Uterus (tissue), 3 donors: ENCODE measurements at regions not wholly inside any gene's neighbourhood (a gene's known extent, or its start where the extent isn't known, plus 50 kb on each side); places are given as distances from the start of the nearest gene placed in this dataset.

ENCODE experiments used
- DNase-seq, 2 donors: peaks; one replicate each; pipeline ENCODE4 v3.0.0-alpha.2; 2019 to 2020
- H3K27ac ChIP-seq, 2 donors: fragments of 200-600 bp; sonication (generic); 1 replicate in 1 of 2; 2 replicates in 1 of 2; pipeline ENCODE4 v1.5.1; 2016 to 2018
- H3K27me3 ChIP-seq, 2 donors: fragments of 200-600 bp; sonication (generic); one replicate each; pipeline ENCODE4 v1.5.1; 2018 to 2019; ENCODE audit warnings: control low read depth in 1 of 2
- H3K36me3 ChIP-seq, 2 donors: fragments of 200-600 bp; sonication (generic); one replicate each; pipeline ENCODE4 v1.5.1; 2019; ENCODE audit warnings: control low read depth in 1 of 2
- H3K4me1 ChIP-seq, 2 donors: fragments of 200-600 bp; sonication (generic); one replicate each; pipeline ENCODE4 v1.5.1; 2018 to 2019; ENCODE audit warnings: control low read depth in 1 of 2
- H3K4me3 ChIP-seq, 2 donors: fragments of 200-600 bp; sonication (generic); 1 replicate in 1 of 2; 2 replicates in 1 of 2; pipeline ENCODE4 v1.5.1; 2018 to 2019; ENCODE audit warnings: mild to moderate bottlenecking in 1 of 2
- H3K9me3 ChIP-seq, 2 donors: fragments of 200-600 bp; sonication (generic); one replicate each; pipeline ENCODE4 v1.5.1; 2019; ENCODE audit warnings: control low read depth in 1 of 2
- CTCF ChIP-seq, 4 experiments: fragments of 200-600 bp in 2 of 4; fragments of 450-650 bp in 2 of 4; sonication (generic) in 2 of 4; IDR thresholded peaks; one replicate each; pipeline ENCODE4 v1.5.1; 2016 to 2019; ENCODE audit warnings: antibody characterized with exemption in 4 of 4, mild to moderate bottlenecking in 2 of 4, moderate library complexity in 1 of 4
- POLR2A ChIP-seq, 2 donors: fragments of 450-650 bp; IDR thresholded peaks; one replicate each; pipeline ENCODE4 v1.6.1; 2016; ENCODE audit warnings: antibody characterized with exemption in 2 of 2, mild to moderate bottlenecking in 1 of 2, moderate library complexity in 1 of 2
- intact Hi-C: fragments of 100-400 bp; cut with DNase I; formaldehyde crosslinking; loops from one replicate; pipeline ENCODE4 v1.15.1; 2023; ENCODE audit warnings: low total_unique reads
- donor health status: DM: yes; HTN: yes; CAD: no.

GRCh38 chr2:56127463-56128152 lies 56.2 kb upstream of the CCDC85A start:
- Histone ChIP-seq H3K4me3 (no peak overlapping the region), H3K27me3 (no peaks in the 10 kb centered on the region), H3K9me3 (no peaks in the 10 kb centered on the region), H3K27ac (no peak overlapping the region), H3K36me3 (no peaks in the 10 kb centered on the region), H3K4me1 (no peaks in the 10 kb centered on the region)
- intact Hi-C loops: no loop called here
- no peak for TF ChIP-seq POLR2A (IDR thresholded peaks at IDR 0.05)
- no peak for TF ChIP-seq CTCF (IDR thresholded peaks at IDR 0.05)
- DNase-seq: no peak

GRCh38 chr2:56128235-56128634 lies 55.6 kb upstream of the CCDC85A start:
- Histone ChIP-seq H3K27me3 (no peaks in the 10 kb centered on the region), H3K9me3 (no peaks in the 10 kb centered on the region), H3K27ac (no peak overlapping the region), H3K4me1 (no peaks in the 10 kb centered on the region), H3K36me3 (no peaks in the 10 kb centered on the region), H3K4me3 (no peak overlapping the region)
- intact Hi-C loops: no loop called here
- TF ChIP-seq CTCF (IDR thresholded peaks at IDR 0.05) (no peak), POLR2A (IDR thresholded peaks at IDR 0.05) (no peak)
- DNase-seq: no peak

- Histone ChIP-seq H3K27me3 (no peaks in the 10 kb centered on the region), H3K9me3 (no peaks in the 10 kb centered on the region), H3K4me1 (no peaks in the 10 kb centered on the region), H3K36me3 (no peaks in the 10 kb centered on the region), H3K4me3 (no peak overlapping the region), H3K27ac (no peak overlapping the region)
- intact Hi-C loops: loop anchor here (10.0 kb wide), 1 partner anchor 416 kb away; no protein-coding TSS in a partner anchor
- TF ChIP-seq CTCF (IDR thresholded peaks at IDR 0.05): peak in 2 of 4 experiments; percentile 10 to 37
- TF ChIP-seq POLR2A (IDR thresholded peaks at IDR 0.05): no peak
- DNase-seq: no peak
Observed at GRCh38 chr2:56130463-56131070, 53.2 kb upstream of the CCDC85A start.

- Histone ChIP-seq H3K27me3 (no peaks in the 10 kb centered on the region), H3K9me3 (no peaks in the 10 kb centered on the region), H3K4me1 (no peaks in the 10 kb centered on the region), H3K36me3 (no peaks in the 10 kb centered on the region), H3K27ac (no peak overlapping the region), H3K4me3 (no peak overlapping the region)
- no peak for DNase-seq
- TF ChIP-seq CTCF (IDR thresholded peaks at IDR 0.05) (peak; percentile 29 to 54 (median 45)), POLR2A (IDR thresholded peaks at IDR 0.05) (no peak)
- intact Hi-C loops: loop anchor here (10.0 kb wide), 1 partner anchor 417 kb away; no protein-coding TSS in a partner anchor
Observed at GRCh38 chr2:56132138-56132537, 51.7 kb upstream of the CCDC85A start.

GRCh38 chr2:56133441-56133840 lies 50.3 kb upstream of the CCDC85A start:
- Histone ChIP-seq H3K4me3 (no peak overlapping the region), H3K27ac (no peak overlapping the region), H3K9me3 (no peaks in the 10 kb centered on the region), H3K36me3 (no peaks in the 10 kb centered on the region), H3K4me1 (no peaks in the 10 kb centered on the region), H3K27me3 (no peaks in the 10 kb centered on the region)
- TF ChIP-seq CTCF (IDR thresholded peaks at IDR 0.05) (no peak), POLR2A (IDR thresholded peaks at IDR 0.05) (no peak)
- DNase-seq: no peak
- intact Hi-C loops: loop anchor here (10.0 kb wide), 1 partner anchor 419 kb away; no protein-coding TSS in a partner anchor
